Neuronal stem cell (in vitro differentiated cells): ENCODE measurements at regions not wholly inside any gene's neighbourhood (a gene's known extent, or its start where the extent isn't known, plus 50 kb on each side); places are given as distances from the start of the nearest gene placed in this dataset.
"Not testable (repeated sequence)": the region's sequence is repeated elsewhere in the genome, so short reads cannot be mapped to it uniquely, and the experiment has no call there.

ENCODE experiments used
- DNase-seq: peaks from one replicate; pipeline ENCODE4 v3.0.0-alpha.2; 2013; ENCODE audit warnings: low spot score
- H2AFZ ChIP-seq: one replicate; pipeline ENCODE4 v1.6.1; 2013; ENCODE audit warnings: mild to moderate bottlenecking, low read length, inconsistent platforms
- H2AK5ac ChIP-seq: 2 replicates; pipeline ENCODE4 v1.6.1; 2013; ENCODE audit warnings: low read depth, mild to moderate bottlenecking, inconsistent platforms, low read length, moderate library complexity, mixed read lengths
- H2BK120ac ChIP-seq: 2 replicates; pipeline ENCODE4 v1.6.1; 2013; ENCODE audit warnings: low read depth, mild to moderate bottlenecking, inconsistent platforms, low read length, moderate library complexity, mixed read lengths
- H2BK12ac ChIP-seq: one replicate; pipeline ENCODE4 v1.6.1; 2013; ENCODE audit warnings: low read length, inconsistent platforms
- H2BK15ac ChIP-seq: 2 replicates; pipeline ENCODE4 v1.6.1; 2013; ENCODE audit warnings: mild to moderate bottlenecking, low read length, inconsistent platforms, mixed read lengths
- H2BK5ac ChIP-seq: one replicate; pipeline ENCODE4 v1.6.1; 2013; ENCODE audit warnings: inconsistent platforms, mild to moderate bottlenecking, low read length, moderate library complexity
- H3K14ac ChIP-seq: one replicate; pipeline ENCODE4 v1.6.1; 2013; ENCODE audit warnings: low read length, inconsistent platforms
- H3K18ac ChIP-seq: 2 replicates; pipeline ENCODE4 v1.6.1; 2013; ENCODE audit warnings: low read length, inconsistent platforms
- H3K23ac ChIP-seq: 2 replicates; pipeline ENCODE4 v1.6.1; 2013; ENCODE audit warnings: low read depth, mild to moderate bottlenecking, mixed read lengths, low read length, inconsistent platforms; ENCODE audit not compliant: poor library complexity
- H3K27ac ChIP-seq: replicated peaks from 3 replicates; pipeline ENCODE4 v1.5.1; 2013; ENCODE audit warnings: low read length, inconsistent platforms
- H3K27me3 ChIP-seq, 3 experiments: 2 replicates each; pipeline ENCODE4 v1.6.1; 2013; ENCODE audit warnings: low read length in 3 of 3, mild to moderate bottlenecking in 2 of 3, inconsistent platforms in 1 of 3, low read depth in 1 of 3, mixed read lengths in 1 of 3, moderate library complexity in 1 of 3; ENCODE audit not compliant: control insufficient read depth in 3 of 3, insufficient read depth in 3 of 3
- H3K36me3 ChIP-seq, 2 donors: replicated peaks in 1 of 2; 2 replicates each; pipeline ENCODE4 v1.6.1; 2013; ENCODE audit warnings: low read length in 2 of 2; ENCODE audit not compliant: control insufficient read depth in 2 of 2, insufficient read depth in 2 of 2
- H3K4ac ChIP-seq: 2 replicates; pipeline ENCODE4 v1.6.1; 2013; ENCODE audit warnings: inconsistent platforms, mild to moderate bottlenecking, low read length, moderate library complexity
- H3K4me1 ChIP-seq, 2 donors: 1 replicate in 1 of 2; 2 replicates in 1 of 2; pipeline ENCODE4 v1.6.1; 2013; ENCODE audit warnings: low read length in 2 of 2, low read depth in 1 of 2; ENCODE audit not compliant: control insufficient read depth in 2 of 2, insufficient read depth in 1 of 2
- H3K4me2 ChIP-seq: one replicate; pipeline ENCODE4 v1.6.1; 2013; ENCODE audit warnings: mild to moderate bottlenecking, low read length, inconsistent platforms; ENCODE audit not compliant: insufficient read depth, poor library complexity, severe bottlenecking
- H3K4me3 ChIP-seq, 2 donors: 2 replicates each; pipeline ENCODE4 v1.5.1; 2013; ENCODE audit warnings: low read length in 2 of 2, mild to moderate bottlenecking in 2 of 2, inconsistent platforms in 1 of 2, moderate library complexity in 1 of 2
- H3K79me1 ChIP-seq: one replicate; pipeline ENCODE4 v1.6.1; 2013; ENCODE audit warnings: low read depth, mild to moderate bottlenecking, inconsistent platforms, low read length, moderate library complexity
- H3K9ac ChIP-seq: one replicate; pipeline ENCODE4 v1.6.1; 2013; ENCODE audit warnings: mild to moderate bottlenecking, low read depth, low read length, inconsistent platforms; ENCODE audit not compliant: poor library complexity
- H3K9me3 ChIP-seq, 2 donors: replicated peaks in 1 of 2; 2 replicates each; pipeline versions ENCODE3 to v1.6.1; 2013; ENCODE audit warnings: low read length in 2 of 2, mild to moderate bottlenecking in 2 of 2, inconsistent platforms in 1 of 2, low read depth in 1 of 2, mixed read lengths in 1 of 2, moderate library complexity in 1 of 2; ENCODE audit not compliant: control insufficient read depth in 2 of 2, insufficient read depth in 1 of 2
- H4K8ac ChIP-seq: one replicate; pipeline ENCODE4 v1.6.1; 2013; ENCODE audit warnings: low read depth, mild to moderate bottlenecking, inconsistent platforms, low read length, moderate library complexity
- H4K91ac ChIP-seq: one replicate; pipeline ENCODE4 v1.6.1; 2013; ENCODE audit warnings: low read length, low read depth, mild to moderate bottlenecking, inconsistent platforms; ENCODE audit not compliant: poor library complexity
- WGBS, 2 donors: extraction: QIAGEN DNeasy Blood & Tissue Kit; methylation state at CpG; one replicate each; pipeline ENCODE4 v1.1.7; 2013; ENCODE audit warnings: missing lambda C conversion rate in 2 of 2, mixed read lengths in 1 of 2; ENCODE audit not compliant: insufficient read length in 2 of 2, insufficient replicate concordance in 1 of 2; ENCODE audit errors: extremely low coverage in 2 of 2; 5-methylcytosine and 5-hydroxymethylcytosine counted together

DNA sequence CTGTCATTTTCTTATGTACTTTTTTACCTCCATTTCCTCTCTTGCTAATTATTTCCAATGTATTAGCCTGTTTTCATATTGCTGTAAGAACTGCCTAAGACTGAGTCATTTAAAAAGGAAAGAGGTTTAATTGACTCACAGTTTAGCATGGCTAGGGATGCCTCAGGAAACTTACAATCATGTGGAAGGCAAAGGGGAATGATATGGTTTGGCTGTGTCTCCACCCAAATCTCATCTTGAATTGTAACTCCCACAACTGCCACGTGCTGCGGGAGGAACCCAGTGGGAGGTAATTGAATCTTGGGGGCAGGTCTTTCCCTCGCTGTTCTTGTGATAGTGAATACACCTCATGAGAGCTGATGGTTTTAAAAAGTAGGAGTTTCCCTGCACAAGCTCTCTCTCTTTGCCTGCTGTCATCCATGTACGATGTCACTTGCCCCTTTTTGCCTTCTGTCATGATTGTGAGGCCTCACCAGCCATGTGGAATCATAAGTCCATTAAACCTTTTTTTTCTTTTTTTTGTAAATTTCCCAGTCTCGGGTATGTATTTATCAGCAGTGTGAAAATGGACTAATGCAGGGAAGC is 870.0 kb upstream of the INTU start:
- WGBS, 2 donors = no CpG with 5 or more reads among the region's 5 CpGs
- Histone ChIP-seq H2BK15ac (no peak overlapping the region), H3K27ac (no peak overlapping the region), H3K23ac (no peak overlapping the region), H3K18ac (no peak overlapping the region), H2BK12ac (no peak overlapping the region), H2BK120ac (no peak overlapping the region), H2AFZ (no peak overlapping the region), H3K9me3 (no peaks in the 10 kb centered on the region), H3K14ac (no peak overlapping the region), H4K91ac (no peak overlapping the region), H3K79me1 (no peaks in the 10 kb centered on the region), H3K4me3 (no peak overlapping the region), H4K8ac (no peak overlapping the region), H3K4me1 (no peaks in the 10 kb centered on the region), H2BK5ac (no peak overlapping the region), H3K9ac (no peak overlapping the region), H3K36me3 (no peaks in the 10 kb centered on the region), H3K27me3 (no peaks in the 10 kb centered on the region), H3K4me2 (no peak overlapping the region), H2AK5ac (no peak overlapping the region), H3K4ac (no peak overlapping the region)
- DNase-seq = no peak

DNA sequence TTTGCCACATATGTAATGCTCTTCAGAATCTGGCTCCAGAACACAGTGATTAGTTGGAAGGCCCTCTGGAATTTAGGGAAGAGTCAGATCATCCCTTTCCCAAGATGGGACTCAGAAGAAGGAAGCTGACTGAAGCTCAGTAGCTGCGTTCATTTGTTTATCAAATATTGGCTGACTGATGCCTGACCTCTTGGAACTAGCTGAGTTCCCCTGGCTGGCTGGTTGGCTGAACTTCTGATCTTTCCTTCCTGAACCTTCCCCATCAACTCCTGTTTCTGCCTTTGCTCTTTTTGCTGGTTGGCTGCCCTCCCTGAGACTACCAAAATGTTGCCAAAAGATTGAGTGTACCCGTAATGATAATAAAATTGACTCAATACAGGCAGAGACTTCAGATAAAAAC is 866.5 kb upstream of the INTU start:
- H3K27ac ChIP-seq = no peak overlapping the region
- H3K36me3 ChIP-seq = no peaks in the 10 kb centered on the region
- H3K4me1 ChIP-seq = no peaks in the 10 kb centered on the region
- H3K9ac ChIP-seq = no peak overlapping the region
- H3K27me3 ChIP-seq = no peaks in the 10 kb centered on the region
- H2AFZ ChIP-seq = peak overlapping the region; percentile 41
- no peak overlapping the region for H3K14ac ChIP-seq
- H2BK12ac ChIP-seq = no peak overlapping the region
- no peak overlapping the region for H3K23ac ChIP-seq
- no peak overlapping the region for H2BK120ac ChIP-seq
- H2AK5ac ChIP-seq = no peak overlapping the region
- no peaks in the 10 kb centered on the region for H3K9me3 ChIP-seq
- no peak overlapping the region for H2BK5ac ChIP-seq
- H3K4ac ChIP-seq = no peak overlapping the region
- no peak overlapping the region for H3K4me2 ChIP-seq
- no peak overlapping the region for H4K91ac ChIP-seq
- H3K18ac ChIP-seq = no peak overlapping the region
- H4K8ac ChIP-seq = no peak overlapping the region
- no peaks in the 10 kb centered on the region for H3K79me1 ChIP-seq
- H2BK15ac ChIP-seq = no peak overlapping the region
- DNase-seq = no peak
- WGBS, 2 donors = no CpG with 5 or more reads among the region's 2 CpGs
- H3K4me3 ChIP-seq = no peak overlapping the region

DNA sequence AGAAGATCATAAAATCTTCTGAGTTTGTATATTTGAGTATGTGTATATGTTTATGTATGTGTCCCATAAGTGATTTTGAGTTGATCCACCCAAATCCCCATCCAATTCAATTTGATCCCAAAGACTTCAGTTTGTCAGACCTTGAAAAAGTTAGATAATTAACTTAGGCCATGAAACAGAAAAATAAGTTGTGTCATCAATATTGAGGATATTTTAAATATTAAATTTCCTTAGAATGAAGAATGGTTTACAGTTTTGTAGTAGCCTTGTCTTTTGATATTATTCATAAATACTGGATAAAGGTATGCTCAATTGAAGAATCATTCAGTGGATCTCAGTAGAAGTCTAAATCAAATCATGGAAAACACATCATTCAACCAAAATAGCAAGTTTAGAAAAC is 864.4 kb upstream of the INTU start:
- H2BK15ac ChIP-seq = no peak overlapping the region
- no peak overlapping the region for H3K9ac ChIP-seq
- no peaks in the 10 kb centered on the region for H3K27me3 ChIP-seq
- H4K8ac ChIP-seq = no peak overlapping the region
- H3K18ac ChIP-seq = no peak overlapping the region
- H3K9me3 ChIP-seq = no peaks in the 10 kb centered on the region
- no peaks in the 10 kb centered on the region for H3K4me1 ChIP-seq
- no peak overlapping the region for H2BK5ac ChIP-seq
- no peaks in the 10 kb centered on the region for H3K79me1 ChIP-seq
- no peak overlapping the region for H3K27ac ChIP-seq
- no peak for DNase-seq
- H3K4me3 ChIP-seq = no peak overlapping the region
- no peak overlapping the region for H2BK120ac ChIP-seq
- no peak overlapping the region for H2AK5ac ChIP-seq
- no peak overlapping the region for H3K4ac ChIP-seq
- no peaks in the 10 kb centered on the region for H3K36me3 ChIP-seq
- no peak overlapping the region for H4K91ac ChIP-seq
- no peak overlapping the region for H3K23ac ChIP-seq
- H2AFZ ChIP-seq = no peak overlapping the region
- H3K4me2 ChIP-seq = no peak overlapping the region
- H3K14ac ChIP-seq = no peak overlapping the region
- H2BK12ac ChIP-seq = no peak overlapping the region

DNA sequence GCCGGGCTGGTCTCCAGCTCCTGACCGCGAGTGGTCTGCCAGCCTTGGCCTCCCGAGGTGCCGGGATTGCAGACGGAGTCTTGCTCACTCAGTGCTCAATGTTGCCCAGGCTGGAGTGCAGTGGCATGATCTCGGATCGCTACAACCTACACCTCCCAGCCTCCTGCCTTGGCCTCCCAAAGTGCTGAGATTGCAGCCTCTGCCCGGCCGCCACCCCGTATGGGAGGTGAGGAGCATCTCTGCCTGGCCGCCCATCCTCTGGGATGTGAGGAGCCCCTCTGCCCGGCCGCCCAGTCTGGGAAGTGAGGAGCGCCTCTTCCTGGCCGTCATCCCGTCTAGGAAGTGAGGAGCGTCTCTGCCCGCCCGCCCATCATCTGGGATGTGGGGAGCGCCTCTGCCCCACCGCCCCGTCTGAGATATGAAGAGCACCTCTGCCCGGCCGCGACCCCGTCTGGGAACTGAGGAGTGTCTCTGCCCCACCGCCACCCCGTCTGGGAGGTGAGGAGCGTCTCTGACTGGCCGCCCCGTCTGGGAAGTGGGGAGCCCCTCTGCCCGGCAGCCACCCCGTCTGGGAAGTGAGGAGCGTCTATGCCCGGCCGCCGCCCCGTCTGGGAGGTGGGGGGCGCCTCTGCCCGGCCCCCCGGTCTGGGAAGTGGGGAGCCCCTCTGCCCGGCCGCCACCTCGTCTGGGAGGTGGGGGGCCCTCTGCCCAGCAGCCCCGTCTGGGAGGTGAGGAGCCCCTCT is 861.8 kb upstream of the INTU start:
- H3K9me3 ChIP-seq, H2BK120ac ChIP-seq, H2BK15ac ChIP-seq, H2AFZ ChIP-seq, H3K27ac ChIP-seq, H4K8ac ChIP-seq, H3K4me2 ChIP-seq, H3K79me1 ChIP-seq, H3K36me3 ChIP-seq, H3K27me3 ChIP-seq, H3K9ac ChIP-seq, H3K4ac ChIP-seq, H2BK12ac ChIP-seq, H3K4me1 ChIP-seq, H2AK5ac ChIP-seq, H3K4me3 ChIP-seq, H4K91ac ChIP-seq, H3K23ac ChIP-seq, H3K14ac ChIP-seq, DNase-seq, H2BK5ac ChIP-seq: not testable (repeated sequence)
- WGBS, 2 donors = no CpG with 5 or more reads among the region's 46 CpGs
- H3K18ac ChIP-seq = peak overlapping the region; percentile 28
